Osteoblast (primary cell): ENCODE measurements at regions not wholly inside any gene's neighbourhood (a gene's known extent, or its start where the extent isn't known, plus 50 kb on each side); places are given as distances from the start of the nearest gene placed in this dataset.

Source experiments
- DNase-seq: peaks from one replicate; pipeline ENCODE4 v3.0.0; 2011; ENCODE audit warnings: low spot score, mixed read lengths; ENCODE audit not compliant: insufficient read length; ENCODE audit errors: missing footprints
- H2AFZ ChIP-seq: 2 replicates; pipeline ENCODE4 v1.6.0; 2011; ENCODE audit warnings: mild to moderate bottlenecking, low read length
- H3K27ac ChIP-seq: 2 replicates; pipeline ENCODE4 v1.5.1; 2011; ENCODE audit warnings: mild to moderate bottlenecking, low read depth, low read length, moderate library complexity
- H3K27me3 ChIP-seq: 2 replicates; pipeline ENCODE4 v1.6.0; 2012; ENCODE audit warnings: mild to moderate bottlenecking, control low read depth, inconsistent platforms, low read length, moderate library complexity; ENCODE audit not compliant: insufficient read depth
- H3K36me3 ChIP-seq: 2 replicates; pipeline ENCODE4 v1.5.1; 2011; ENCODE audit warnings: mild to moderate bottlenecking, low read length, control low read depth, moderate library complexity; ENCODE audit not compliant: insufficient read depth
- H3K4me1 ChIP-seq: 2 replicates; pipeline ENCODE4 v1.5.1; 2011; ENCODE audit warnings: mild to moderate bottlenecking, low read length, control low read depth, moderate library complexity; ENCODE audit not compliant: insufficient read depth
- H3K4me2 ChIP-seq: 2 replicates; pipeline ENCODE4 v1.6.0; 2011; ENCODE audit warnings: mild to moderate bottlenecking, low read length; ENCODE audit not compliant: insufficient read depth
- H3K4me3 ChIP-seq: fragments of 200-600 bp; sonication (generic); 3 replicates; pipeline ENCODE4 v1.5.1; 2012; ENCODE audit warnings: mild to moderate bottlenecking, low read length, inconsistent platforms; ENCODE audit not compliant: insufficient read depth
- H3K79me2 ChIP-seq: 2 replicates; pipeline ENCODE4 v1.6.0; 2012; ENCODE audit warnings: mild to moderate bottlenecking, low read length, control low read depth, inconsistent platforms; ENCODE audit not compliant: insufficient read depth
- H3K9me3 ChIP-seq: 2 replicates; pipeline ENCODE4 v1.5.1; 2011; ENCODE audit warnings: low read depth, low read length, control low read depth
- H4K20me1 ChIP-seq: 2 replicates; pipeline ENCODE4 v1.6.0; 2012; ENCODE audit warnings: mild to moderate bottlenecking, low read length, control low read depth; ENCODE audit not compliant: insufficient read depth
- TF ChIP-seq, protein P1 (sequence below): IDR thresholded peaks from 2 replicates; pipeline ENCODE4 v1.5.1; 2011; ENCODE audit warnings: mild to moderate bottlenecking, low read depth, low read length, moderate library complexity; ENCODE audit errors: extremely low read depth

DNA sequence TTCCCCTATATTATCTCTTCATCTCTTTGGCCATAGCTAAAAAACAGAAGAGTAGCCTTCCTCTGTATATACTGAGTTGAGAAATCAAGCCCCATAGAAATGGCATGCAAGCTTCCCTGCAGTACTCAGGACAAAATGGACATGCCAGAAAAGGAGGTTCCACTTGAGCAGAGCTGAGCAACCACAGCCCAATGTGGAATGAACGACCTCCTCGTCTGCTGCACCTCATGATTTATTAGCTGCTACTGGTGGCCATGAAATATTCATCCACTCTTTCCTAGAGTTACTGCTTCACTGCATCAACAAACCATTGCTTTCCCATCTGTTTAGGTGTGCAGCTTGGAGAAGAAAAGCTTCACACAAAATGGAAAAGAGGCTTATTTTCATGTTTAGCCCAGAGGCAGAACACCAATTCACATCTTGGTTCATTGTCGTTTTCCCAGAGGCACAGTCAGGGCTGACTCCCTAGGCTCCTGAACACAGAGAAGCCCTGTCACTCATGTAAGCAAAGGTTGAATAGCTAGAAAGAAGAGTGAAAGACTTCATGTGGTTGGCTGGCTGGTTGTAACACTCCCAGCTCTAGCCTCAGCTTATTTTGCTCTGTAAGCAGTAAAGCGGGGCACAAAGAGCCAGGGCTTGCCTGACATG is 148.0 kb downstream of the TSEN15 start:
- Histone ChIP-seq H3K4me2 (no peak overlapping the region), H3K27me3 (peaks cover 3% of the 10 kb centered on the region), H3K4me1 (peaks cover 5% of the 10 kb centered on the region), H3K36me3 (no peaks in the 10 kb centered on the region), H3K4me3 (no peak overlapping the region), H2AFZ (no peak overlapping the region), H3K79me2 (no peaks in the 10 kb centered on the region), H3K9me3 (no peaks in the 10 kb centered on the region), H3K27ac (no peak overlapping the region), H4K20me1 (no peaks in the 10 kb centered on the region)
- no peak for DNase-seq
- TF ChIP-seq, protein P1, sequence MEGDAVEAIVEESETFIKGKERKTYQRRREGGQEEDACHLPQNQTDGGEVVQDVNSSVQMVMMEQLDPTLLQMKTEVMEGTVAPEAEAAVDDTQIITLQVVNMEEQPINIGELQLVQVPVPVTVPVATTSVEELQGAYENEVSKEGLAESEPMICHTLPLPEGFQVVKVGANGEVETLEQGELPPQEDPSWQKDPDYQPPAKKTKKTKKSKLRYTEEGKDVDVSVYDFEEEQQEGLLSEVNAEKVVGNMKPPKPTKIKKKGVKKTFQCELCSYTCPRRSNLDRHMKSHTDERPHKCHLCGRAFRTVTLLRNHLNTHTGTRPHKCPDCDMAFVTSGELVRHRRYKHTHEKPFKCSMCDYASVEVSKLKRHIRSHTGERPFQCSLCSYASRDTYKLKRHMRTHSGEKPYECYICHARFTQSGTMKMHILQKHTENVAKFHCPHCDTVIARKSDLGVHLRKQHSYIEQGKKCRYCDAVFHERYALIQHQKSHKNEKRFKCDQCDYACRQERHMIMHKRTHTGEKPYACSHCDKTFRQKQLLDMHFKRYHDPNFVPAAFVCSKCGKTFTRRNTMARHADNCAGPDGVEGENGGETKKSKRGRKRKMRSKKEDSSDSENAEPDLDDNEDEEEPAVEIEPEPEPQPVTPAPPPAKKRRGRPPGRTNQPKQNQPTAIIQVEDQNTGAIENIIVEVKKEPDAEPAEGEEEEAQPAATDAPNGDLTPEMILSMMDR, result no peak

GRCh38 chr1:184208622-184209021 is 157.1 kb downstream of the TSEN15 start:
- Histone ChIP-seq H3K9me3 (no peaks in the 10 kb centered on the region), H3K4me2 (no peak overlapping the region), H3K4me1 (peaks cover 8% of the 10 kb centered on the region), H4K20me1 (no peaks in the 10 kb centered on the region), H3K27me3 (peaks cover 9% of the 10 kb centered on the region), H3K79me2 (no peaks in the 10 kb centered on the region), H3K4me3 (no peak overlapping the region), H2AFZ (no peak overlapping the region), H3K36me3 (no peaks in the 10 kb centered on the region), H3K27ac (no peak overlapping the region)
- DNase-seq, result no peak
- TF ChIP-seq, protein P1, result no peak

- TF ChIP-seq, protein P1, result no peak
- Histone ChIP-seq H3K79me2 (no peaks in the 10 kb centered on the region), H3K27me3 (peaks cover 9% of the 10 kb centered on the region), H2AFZ (peak overlapping the region; percentile 35), H3K4me2 (no peak overlapping the region), H3K4me3 (no peak overlapping the region), H3K4me1 (peaks cover 8% of the 10 kb centered on the region), H3K36me3 (no peaks in the 10 kb centered on the region), H3K9me3 (no peaks in the 10 kb centered on the region), H4K20me1 (no peaks in the 10 kb centered on the region), H3K27ac (no peak overlapping the region)
- peak; percentile 44 for DNase-seq
Measured at GRCh38 chr1:184210031-184210430, 158.5 kb downstream of the TSEN15 start.

- Histone ChIP-seq H3K36me3 (no peaks in the 10 kb centered on the region), H3K27me3 (peaks cover 9% of the 10 kb centered on the region)
- TF ChIP-seq, protein P1, result no peak
Measured at GRCh38 chr1:184210862-184211261, 159.3 kb downstream of the TSEN15 start.

More at GRCh38 chr1:184210862-184211261, 159.3 kb downstream of the TSEN15 start:
- DNase-seq, result no peak
- Histone ChIP-seq H3K79me2 (no peaks in the 10 kb centered on the region), H4K20me1 (no peaks in the 10 kb centered on the region), H3K27ac (no peak overlapping the region), H3K4me3 (no peak overlapping the region), H3K9me3 (no peaks in the 10 kb centered on the region), H3K4me1 (peaks cover 8% of the 10 kb centered on the region), H3K4me2 (no peak overlapping the region), H2AFZ (no peak overlapping the region)
